ENCODE measurements at regions not wholly inside any gene's neighbourhood (a gene's known extent, or its start where the extent isn't known, plus 50 kb on each side); places are given as distances from the start of the nearest gene placed in this dataset.

- TF ChIP-seq POLR2A (IDR thresholded peaks at IDR 0.05; ENCODE audit: low read depth): no peak
- TF ChIP-seq CTCF (IDR thresholded peaks at IDR 0.05): no peak
- TF ChIP-seq POLR2AphosphoS5 (IDR thresholded peaks at IDR 0.05): no peak
- TF ChIP-seq EP300 (IDR thresholded peaks at IDR 0.05): no peak
These were observed 293.0 kb upstream of the BTBD3 start for GRCh38 chr20:11624704-11625103.
